RWPE2 (cell line): ENCODE measurements at regions not wholly inside any gene's neighbourhood (a gene's known extent, or its start where the extent isn't known, plus 50 kb on each side); places are given as distances from the start of the nearest gene placed in this dataset.

Experiments
- ATAC-seq: fragments of 200-7000 bp; cut with Tn5 transposase; 3 replicates; pipeline ENCODE4 v1.9.1; 2021; ENCODE audit warnings: low read depth
- DNase-seq: peaks from one replicate; pipeline ENCODE4 v3.0.0-alpha.2; 2020; ENCODE audit warnings: low spot score
- H3K27ac ChIP-seq: fragments of 450-650 bp; 2 replicates; pipeline ENCODE4 v1.5.1; 2017; ENCODE audit warnings: mild to moderate bottlenecking; ENCODE audit not compliant: poor library complexity, severe bottlenecking
- H3K27me3 ChIP-seq: fragments of 250-450 bp; sonication (Bioruptor Pico); 2 replicates; pipeline ENCODE4 v1.5.1; 2021; ENCODE audit warnings: mild to moderate bottlenecking, moderate library complexity; ENCODE audit not compliant: insufficient read depth, poor library complexity, severe bottlenecking
- H3K36me3 ChIP-seq: fragments of 250-450 bp; sonication (Bioruptor Pico); 2 replicates; pipeline ENCODE4 v1.5.1; 2020; ENCODE audit warnings: low read depth, mild to moderate bottlenecking, moderate library complexity
- H3K4me1 ChIP-seq: fragments of 250-450 bp; sonication (Bioruptor Pico); 2 replicates; pipeline ENCODE4 v1.5.1; 2021; ENCODE audit warnings: mild to moderate bottlenecking, moderate library complexity; ENCODE audit not compliant: insufficient read depth, poor library complexity, severe bottlenecking
- H3K4me3 ChIP-seq: fragments of 250-450 bp; sonication (Bioruptor Pico); 2 replicates; pipeline ENCODE4 v1.5.1; 2021; ENCODE audit warnings: mild to moderate bottlenecking, moderate library complexity; ENCODE audit not compliant: severe bottlenecking
- H3K9me3 ChIP-seq: fragments of 250-450 bp; sonication (Bioruptor Pico); 2 replicates; pipeline ENCODE4 v1.5.1; 2021; ENCODE audit warnings: mild to moderate bottlenecking, moderate library complexity; ENCODE audit not compliant: severe bottlenecking
- CTCF ChIP-seq: fragments of 450-650 bp; IDR thresholded peaks from one replicate; pipeline ENCODE4 v1.5.1; 2017; ENCODE audit warnings: mild to moderate bottlenecking, moderate library complexity; ENCODE audit not compliant: poor library complexity, severe bottlenecking

GRCh38 chr6:16035488-16036080, 93.3 kb upstream of the MYLIP start:
- Histone ChIP-seq H3K27me3 (no peaks in the 10 kb centered on the region), H3K9me3 (no peaks in the 10 kb centered on the region), H3K27ac (no peak overlapping the region), H3K4me3 (no peak overlapping the region), H3K36me3 (no peaks in the 10 kb centered on the region), H3K4me1 (no peaks in the 10 kb centered on the region)
- DNase-seq (no peak), ATAC-seq (no peak)
- no peak for TF ChIP-seq CTCF

- Histone ChIP-seq H3K9me3 (no peaks in the 10 kb centered on the region), H3K36me3 (no peaks in the 10 kb centered on the region), H3K4me1 (no peaks in the 10 kb centered on the region), H3K27ac (no peak overlapping the region), H3K4me3 (no peak overlapping the region), H3K27me3 (no peaks in the 10 kb centered on the region)
- DNase-seq, result no peak
- no peak for ATAC-seq
- no peak for TF ChIP-seq CTCF
Observed at GRCh38 chr6:16033214-16033613, 95.7 kb upstream of the MYLIP start.

GRCh38 chr6:16031278-16031981, 97.5 kb upstream of the MYLIP start:
- ATAC-seq (no peak), DNase-seq (no peak)
- Histone ChIP-seq H3K4me3 (no peak overlapping the region), H3K27me3 (no peaks in the 10 kb centered on the region), H3K4me1 (no peaks in the 10 kb centered on the region), H3K9me3 (no peaks in the 10 kb centered on the region), H3K27ac (no peak overlapping the region), H3K36me3 (no peaks in the 10 kb centered on the region)
- TF ChIP-seq CTCF, result no peak

- H3K9me3 ChIP-seq, result no peaks in the 10 kb centered on the region
- DNase-seq (no peak), ATAC-seq (no peak)
- H3K27ac ChIP-seq, result no peak overlapping the region
- no peaks in the 10 kb centered on the region for H3K4me1 ChIP-seq
- no peak for TF ChIP-seq CTCF
- no peaks in the 10 kb centered on the region for H3K27me3 ChIP-seq
- no peak overlapping the region for H3K4me3 ChIP-seq
- H3K36me3 ChIP-seq, result no peaks in the 10 kb centered on the region
Observed at GRCh38 chr6:16028966-16029365, 99.9 kb upstream of the MYLIP start.

GRCh38 chr6:16020259-16020658, 108.6 kb upstream of the MYLIP start:
- ATAC-seq, result no peak
- H3K36me3 ChIP-seq, result no peaks in the 10 kb centered on the region
- DNase-seq, result no peak
- no peaks in the 10 kb centered on the region for H3K4me1 ChIP-seq
- no peaks in the 10 kb centered on the region for H3K27me3 ChIP-seq
- H3K27ac ChIP-seq, result no peak overlapping the region
- H3K4me3 ChIP-seq, result no peak overlapping the region
- no peaks in the 10 kb centered on the region for H3K9me3 ChIP-seq
- no peak for TF ChIP-seq CTCF
